ENCODE measurements at regions not wholly inside any gene's neighbourhood (a gene's known extent, or its start where the extent isn't known, plus 50 kb on each side); places are given as distances from the start of the nearest gene placed in this dataset.

DNA sequence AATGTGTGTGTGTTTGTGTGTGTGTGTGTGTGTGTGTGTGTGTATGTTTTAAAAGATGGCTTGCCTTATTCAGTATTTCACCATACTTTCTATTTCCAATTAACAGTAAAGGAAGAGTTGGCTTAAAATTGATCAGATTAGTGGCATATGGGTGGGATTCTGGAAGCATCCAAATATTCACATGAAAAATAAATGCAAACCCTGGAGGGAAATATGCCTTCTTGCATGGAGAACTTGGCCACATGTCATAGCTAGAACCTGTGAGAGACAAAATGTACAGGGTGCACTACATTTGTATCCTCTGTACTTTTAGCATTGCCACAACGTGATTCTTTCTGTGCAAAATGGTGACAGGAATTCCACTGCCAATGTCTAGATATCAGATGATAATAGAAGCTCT lies 589.6 kb downstream of the ZNF674 start:
- no peak for TF ChIP-seq CTCF (IDR thresholded peaks at IDR 0.05; ENCODE audit: borderline replicate concordance, insufficient read depth, low read depth, low read length)
- no peak overlapping the region for H3K4me3 ChIP-seq (ENCODE audit: low read depth, low read length)

DNA sequence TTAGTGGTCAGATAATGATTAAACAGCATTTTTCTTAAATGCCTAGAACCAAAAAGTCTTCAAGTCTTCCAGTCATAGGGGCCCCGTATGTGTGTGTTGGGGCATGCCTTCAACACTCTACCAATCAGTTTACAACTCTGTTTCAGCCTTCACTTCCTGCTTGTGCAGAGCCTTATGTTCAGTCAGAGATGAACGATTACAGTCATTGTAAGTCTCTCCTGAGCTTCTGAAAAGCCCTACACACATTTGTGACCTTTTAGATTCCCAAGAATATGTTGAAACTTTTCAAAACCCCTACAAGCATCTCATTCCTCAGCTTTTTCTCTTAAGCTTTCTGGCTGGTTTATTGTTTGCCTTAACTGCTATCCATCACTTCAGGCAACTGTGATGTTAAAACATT lies 591.2 kb downstream of the ZNF674 start:
- no peak for TF ChIP-seq CTCF (IDR thresholded peaks at IDR 0.05; ENCODE audit: borderline replicate concordance, insufficient read depth, low read depth, low read length)
- H3K4me3 ChIP-seq (ENCODE audit: low read depth, low read length): no peak overlapping the region

DNA sequence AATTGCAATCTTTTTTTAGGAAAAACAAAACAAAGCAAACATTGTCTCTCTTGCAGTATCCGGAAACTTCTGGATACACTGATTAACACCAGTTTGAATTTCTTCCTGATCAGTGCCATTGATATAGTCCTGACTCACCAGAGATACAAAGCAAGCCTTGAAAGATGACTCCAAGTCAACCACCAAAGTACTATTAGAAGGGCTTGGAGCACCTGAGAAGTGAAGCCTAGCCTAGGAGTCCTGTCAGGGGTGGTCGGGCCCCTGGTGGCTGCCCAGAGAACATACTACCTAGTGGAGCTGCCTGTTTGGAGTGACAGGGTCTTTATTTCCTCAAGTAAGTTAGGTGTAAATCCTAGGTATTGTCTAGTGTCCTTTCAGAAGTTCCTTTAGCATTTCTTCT lies 593.2 kb downstream of the ZNF674 start:
- TF ChIP-seq CTCF (IDR thresholded peaks at IDR 0.05; ENCODE audit: borderline replicate concordance, insufficient read depth, low read depth, low read length): no peak

GRCh38 chrX:45935408-45935807 lies 609.8 kb downstream of the ZNF674 start:
- H3K4me3 ChIP-seq (ENCODE audit: low read depth, low read length): no peak overlapping the region
- no peak for TF ChIP-seq CTCF (IDR thresholded peaks at IDR 0.05; ENCODE audit: borderline replicate concordance, insufficient read depth, low read depth, low read length)

More for the DNA sequence above, 593.2 kb downstream of the ZNF674 start:
- no peak overlapping the region for H3K4me3 ChIP-seq (ENCODE audit: low read depth, low read length)

DNA sequence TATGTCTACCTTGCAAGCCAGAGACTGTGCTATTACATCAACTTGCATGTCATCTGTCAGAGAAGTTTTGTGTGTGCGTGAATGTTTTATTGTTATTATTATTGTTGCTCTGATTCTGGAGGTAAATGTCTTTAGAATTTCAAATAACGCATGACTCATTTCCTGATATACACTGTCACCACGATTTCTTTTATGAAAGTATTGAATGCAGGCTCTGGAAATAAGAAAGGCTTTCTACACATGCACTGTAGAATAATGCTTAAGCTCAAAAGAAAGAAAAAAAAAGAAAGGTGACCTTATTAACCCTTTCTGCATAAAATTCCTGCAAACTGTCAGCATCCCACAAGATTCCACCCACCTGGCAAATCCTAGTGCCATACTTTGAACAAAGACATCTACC lies 632.9 kb downstream of the ZNF674 start:
- no peak for TF ChIP-seq CTCF (IDR thresholded peaks at IDR 0.05; ENCODE audit: borderline replicate concordance, insufficient read depth, low read depth, low read length)

DNA sequence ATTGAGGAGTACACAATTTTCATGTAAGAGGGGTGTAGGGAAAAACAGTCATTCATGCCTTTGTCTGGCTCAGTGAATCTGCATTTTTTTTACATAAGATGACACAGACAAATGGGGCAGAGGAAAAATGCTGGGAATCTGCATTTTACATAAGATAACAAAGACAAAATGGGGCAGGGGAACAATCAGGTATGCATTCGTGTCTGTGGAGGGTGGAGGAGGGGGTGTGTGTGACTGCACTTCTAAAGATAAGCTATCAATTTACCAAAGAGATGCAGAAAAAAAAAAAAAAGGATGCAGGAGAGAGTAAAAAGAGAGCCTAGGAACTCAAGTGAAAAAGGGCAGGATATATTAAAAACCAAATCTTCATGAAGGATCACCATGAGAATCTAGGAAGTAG lies 637.4 kb downstream of the ZNF674 start:
- no peak for TF ChIP-seq CTCF (IDR thresholded peaks at IDR 0.05; ENCODE audit: borderline replicate concordance, insufficient read depth, low read depth, low read length)
- H3K4me3 ChIP-seq (ENCODE audit: low read depth, low read length): no peak overlapping the region

More for the DNA sequence above, 632.9 kb downstream of the ZNF674 start:
- H3K4me3 ChIP-seq (ENCODE audit: low read depth, low read length): no peak overlapping the region

GRCh38 chrX:45903781-45904201 lies 641.4 kb downstream of the ZNF674 start:
- TF ChIP-seq CTCF (IDR thresholded peaks at IDR 0.05; ENCODE audit: borderline replicate concordance, insufficient read depth, low read depth, low read length): no peak
- no peak overlapping the region for H3K4me3 ChIP-seq (ENCODE audit: low read depth, low read length)
